Fibroblast of lung (primary cell): ENCODE measurements at regions not wholly inside any gene's neighbourhood (a gene's known extent, or its start where the extent isn't known, plus 50 kb on each side); places are given as distances from the start of the nearest gene placed in this dataset.

Experiments used
- DNase-seq, 2 donors: peaks; one replicate each; pipeline versions ENCODE4 v3.0.0 to v3.0.0-alpha.2; 2010; ENCODE audit warnings: low read depth in 2 of 2
- H2AFZ ChIP-seq: 2 replicates; pipeline ENCODE4 v1.5.1; 2012; ENCODE audit warnings: low read length, control low read depth, inconsistent platforms
- H3K27ac ChIP-seq: 2 replicates; pipeline ENCODE4 v1.5.1; 2011; ENCODE audit warnings: low read length, control low read depth; ENCODE audit not compliant: insufficient read depth
- H3K27me3 ChIP-seq: 2 replicates; pipeline ENCODE4 v1.5.1; 2011; ENCODE audit warnings: mild to moderate bottlenecking, low read length; ENCODE audit not compliant: control insufficient read depth, insufficient read depth
- H3K36me3 ChIP-seq: 2 replicates; pipeline ENCODE4 v1.5.1; 2011; ENCODE audit warnings: low read length; ENCODE audit not compliant: control insufficient read depth, insufficient read depth
- H3K4me1 ChIP-seq: 2 replicates; pipeline ENCODE4 v1.5.1; 2011; ENCODE audit warnings: low read length; ENCODE audit not compliant: control insufficient read depth, insufficient read depth; ENCODE audit errors: extremely low read depth
- H3K4me2 ChIP-seq: 2 replicates; pipeline ENCODE4 v1.5.1; 2011; ENCODE audit warnings: low read length, control low read depth; ENCODE audit not compliant: insufficient read depth; ENCODE audit errors: extremely low read depth
- H3K4me3 ChIP-seq, 4 experiments: fragments of 200-600 bp in 1 of 4; sonication (generic) in 1 of 4; replicated peaks in 1 of 4; 2 replicates each; pipeline ENCODE4 v1.5.1; 2011 to 2016; ENCODE audit warnings: low read length in 4 of 4, low read depth in 3 of 4, mild to moderate bottlenecking in 3 of 4, control low read depth in 2 of 4, inconsistent platforms in 1 of 4, mixed read lengths in 1 of 4; ENCODE audit not compliant: insufficient read depth in 1 of 4; ENCODE audit errors: control extremely low read depth in 1 of 4
- H3K79me2 ChIP-seq: 2 replicates; pipeline ENCODE4 v1.5.1; 2012; ENCODE audit warnings: mild to moderate bottlenecking, low read length, inconsistent platforms; ENCODE audit not compliant: control insufficient read depth, insufficient read depth
- H3K9ac ChIP-seq: 2 replicates; pipeline ENCODE4 v1.5.1; 2011; ENCODE audit warnings: mild to moderate bottlenecking, low read length, control low read depth; ENCODE audit not compliant: insufficient read depth
- H3K9me3 ChIP-seq: 2 replicates; pipeline ENCODE4 v1.5.1; 2012; ENCODE audit warnings: low read depth, low read length; ENCODE audit not compliant: control insufficient read depth, insufficient read depth
- H4K20me1 ChIP-seq: 2 replicates; pipeline ENCODE4 v1.5.1; 2011; ENCODE audit warnings: low read length; ENCODE audit not compliant: control insufficient read depth, insufficient read depth; ENCODE audit errors: extremely low read depth
- CTCF ChIP-seq, 2 donors: IDR thresholded peaks in 1 of 2; conservative IDR thresholded peaks in 1 of 2; 1 replicate in 1 of 2; 2 replicates in 1 of 2; pipeline ENCODE4 v1.5.1; 2011 to 2012; ENCODE audit warnings: low read length in 2 of 2, control low read depth in 1 of 2, inconsistent platforms in 1 of 2, low read depth in 1 of 2, mild to moderate bottlenecking in 1 of 2
- EZH2 ChIP-seq: IDR thresholded peaks from 2 replicates; pipeline ENCODE4 v1.5.1; 2012; ENCODE audit warnings: low read length, control low read depth, mild to moderate bottlenecking; ENCODE audit errors: missing control alignments

GRCh38 chr5:2686321-2687124, 65.0 kb downstream of the IRX2 start:
- H3K4me1 ChIP-seq, result no peaks in the 10 kb centered on the region
- TF ChIP-seq EZH2, result no peak
- H3K4me2 ChIP-seq, result no peak overlapping the region
- no peaks in the 10 kb centered on the region for H4K20me1 ChIP-seq
- H3K36me3 ChIP-seq, result no peaks in the 10 kb centered on the region
- no peak overlapping the region for H2AFZ ChIP-seq
- H3K9ac ChIP-seq, result no peak overlapping the region
- H3K4me3 ChIP-seq, result no peak overlapping the region
- no peaks in the 10 kb centered on the region for H3K9me3 ChIP-seq
- no peak overlapping the region for H3K27ac ChIP-seq
- peak in 1 of 2 donors; percentile 36 for DNase-seq
- H3K79me2 ChIP-seq, result no peaks in the 10 kb centered on the region
- no peaks in the 10 kb centered on the region for H3K27me3 ChIP-seq

- TF ChIP-seq CTCF (conservative IDR thresholded peaks at IDR 0.05 in 1 of 2, IDR thresholded peaks at IDR 0.05 in 1 of 2; ENCODE audit: low read depth in 1 of 2, low read length in 2 of 2) (no peak), EZH2 (no peak)
- H3K9me3 ChIP-seq, result no peaks in the 10 kb centered on the region
Measured at GRCh38 chr5:2685651-2686272, 65.7 kb downstream of the IRX2 start.

GRCh38 chr5:2684606-2685005, 66.9 kb downstream of the IRX2 start:
- H3K4me2 ChIP-seq, result no peak overlapping the region
- no peak overlapping the region for H3K9ac ChIP-seq
- no peak for DNase-seq
- H3K4me1 ChIP-seq, result no peaks in the 10 kb centered on the region
- no peaks in the 10 kb centered on the region for H3K9me3 ChIP-seq
- H4K20me1 ChIP-seq, result no peaks in the 10 kb centered on the region
- no peaks in the 10 kb centered on the region for H3K27me3 ChIP-seq
- no peak for TF ChIP-seq EZH2
- H3K79me2 ChIP-seq, result no peaks in the 10 kb centered on the region
- no peak overlapping the region for H3K27ac ChIP-seq
- H2AFZ ChIP-seq, result no peak overlapping the region
- no peaks in the 10 kb centered on the region for H3K36me3 ChIP-seq
- no peak overlapping the region for H3K4me3 ChIP-seq

More at GRCh38 chr5:2685651-2686272, 65.7 kb downstream of the IRX2 start:
- Histone ChIP-seq H2AFZ (no peak overlapping the region), H3K27ac (no peak overlapping the region), H3K36me3 (no peaks in the 10 kb centered on the region), H3K4me1 (no peaks in the 10 kb centered on the region), H3K27me3 (no peaks in the 10 kb centered on the region), H3K4me2 (no peak overlapping the region), H4K20me1 (no peaks in the 10 kb centered on the region), H3K4me3 (no peak overlapping the region), H3K79me2 (no peaks in the 10 kb centered on the region), H3K9ac (no peak overlapping the region)
- peak; percentile 15 to 97 for DNase-seq

- no peak overlapping the region for H3K4me2 ChIP-seq
- H4K20me1 ChIP-seq, result no peaks in the 10 kb centered on the region
- TF ChIP-seq EZH2 (no peak), CTCF (conservative IDR thresholded peaks at IDR 0.05 in 1 of 2, IDR thresholded peaks at IDR 0.05 in 1 of 2; ENCODE audit: low read depth in 1 of 2, low read length in 2 of 2) (no peak)
Measured at GRCh38 chr5:2683720-2684119, 67.8 kb downstream of the IRX2 start.

More at GRCh38 chr5:2683720-2684119, 67.8 kb downstream of the IRX2 start:
- H3K79me2 ChIP-seq, result no peaks in the 10 kb centered on the region
- DNase-seq, result no peak
- no peaks in the 10 kb centered on the region for H3K36me3 ChIP-seq
- H2AFZ ChIP-seq, result no peak overlapping the region
- H3K27ac ChIP-seq, result no peak overlapping the region
- H3K9ac ChIP-seq, result no peak overlapping the region
- H3K4me1 ChIP-seq, result no peaks in the 10 kb centered on the region
- H3K4me3 ChIP-seq, result no peak overlapping the region
- H3K9me3 ChIP-seq, result no peaks in the 10 kb centered on the region
- no peaks in the 10 kb centered on the region for H3K27me3 ChIP-seq
